HG03354 (cell line): ENCODE measurements at regions not wholly inside any gene's neighbourhood (a gene's known extent, or its start where the extent isn't known, plus 50 kb on each side); places are given as distances from the start of the nearest gene placed in this dataset.
"Not testable (repeated sequence)": the region's sequence is repeated elsewhere in the genome, so short reads cannot be mapped to it uniquely, and the experiment has no call there.

ENCODE experiments used
- ATAC-seq: cut with Tn5 transposase; IDR thresholded peaks from one replicate; pipeline ENCODE4 v1.9.1; 2021; ENCODE audit warnings: mild to moderate bottlenecking; ENCODE audit not compliant: unreplicated experiment, poor library complexity, severe bottlenecking

DNA sequence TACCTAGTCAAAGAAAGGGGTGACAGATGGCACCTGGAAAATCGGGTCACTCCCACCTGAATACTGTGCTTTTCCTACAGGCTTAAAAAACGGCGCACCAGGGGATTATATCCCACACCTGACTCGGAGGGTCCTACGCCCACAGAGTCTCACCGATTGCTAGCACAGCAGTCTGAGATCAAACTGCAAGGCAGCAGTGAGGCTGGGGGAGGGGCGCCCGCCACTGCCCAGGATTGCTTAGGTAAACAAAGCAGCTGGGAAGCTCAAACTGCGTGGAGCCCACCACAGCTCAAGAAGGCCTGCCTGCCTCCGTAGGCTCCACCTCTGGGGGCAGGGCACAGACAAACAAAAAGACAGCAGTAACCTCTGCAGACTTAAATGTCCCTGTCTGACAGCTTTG, 242.7 kb downstream of the FZD1 start:
- not testable (repeated sequence) for ATAC-seq

DNA sequence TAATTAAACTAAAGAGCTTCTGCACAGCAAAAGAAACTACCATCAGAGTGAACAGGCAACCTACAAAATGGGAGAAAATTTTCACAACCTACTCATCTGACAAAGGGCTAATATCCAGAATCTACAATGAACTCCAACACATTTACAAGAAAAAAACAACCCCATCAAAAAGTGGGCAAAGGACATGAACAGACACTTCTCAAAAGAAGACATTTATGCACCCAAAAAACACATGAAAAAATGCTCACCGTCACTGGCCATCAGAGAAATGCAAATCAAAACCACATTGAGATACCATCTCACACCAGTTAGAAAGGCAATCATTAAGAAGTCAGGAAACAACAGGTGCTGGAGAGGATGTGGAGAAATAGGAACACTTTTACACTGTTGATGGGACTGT, 247.6 kb downstream of the FZD1 start:
- ATAC-seq, result not testable (repeated sequence)

DNA sequence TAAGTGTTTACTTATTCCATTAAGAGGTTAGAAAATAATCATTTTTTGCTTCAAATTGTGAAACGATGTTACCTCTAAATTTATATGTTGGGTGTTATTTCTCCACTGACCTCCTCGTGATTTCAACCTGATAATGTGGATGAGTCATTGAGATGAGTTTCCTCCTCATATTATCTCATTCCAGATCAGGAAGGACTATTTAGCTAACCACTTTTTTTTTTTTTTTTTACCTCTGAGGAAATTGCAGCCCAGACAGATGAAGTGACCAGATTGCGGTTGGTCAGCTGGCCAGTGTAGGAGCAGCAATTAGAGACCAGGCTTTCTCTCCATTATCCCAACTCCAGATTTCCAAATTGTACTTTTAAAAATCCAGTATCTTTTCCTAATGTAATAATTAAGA, 248.7 kb downstream of the FZD1 start:
- no peak for ATAC-seq

- no peak for ATAC-seq
Observed at GRCh38 chr7:91514591-91514990, 250.4 kb downstream of the FZD1 start.

GRCh38 chr7:91515961-91516360, 251.7 kb downstream of the FZD1 start:
- no peak for ATAC-seq

GRCh38 chr7:91517201-91517785, 253.1 kb downstream of the FZD1 start:
- no peak for ATAC-seq

DNA sequence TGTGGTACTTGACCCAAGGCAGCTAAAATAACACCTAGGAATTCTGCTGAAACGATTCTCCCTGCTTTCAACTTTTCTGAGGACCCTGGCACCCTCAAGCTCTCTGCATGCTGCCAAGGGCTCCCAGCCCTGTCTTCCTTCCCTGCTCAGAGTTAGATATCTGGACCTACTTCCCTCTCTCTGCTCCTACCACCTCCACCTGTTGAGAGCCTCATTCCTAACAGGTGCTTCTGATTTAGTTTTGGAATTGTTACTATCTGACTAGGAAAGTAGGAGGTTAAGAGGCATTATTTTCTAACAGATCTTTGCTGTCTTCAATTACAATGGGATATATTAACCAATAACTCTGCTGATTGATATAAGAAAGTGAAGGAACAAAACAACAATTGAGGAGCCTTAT, 253.8 kb downstream of the FZD1 start:
- no peak for ATAC-seq

DNA sequence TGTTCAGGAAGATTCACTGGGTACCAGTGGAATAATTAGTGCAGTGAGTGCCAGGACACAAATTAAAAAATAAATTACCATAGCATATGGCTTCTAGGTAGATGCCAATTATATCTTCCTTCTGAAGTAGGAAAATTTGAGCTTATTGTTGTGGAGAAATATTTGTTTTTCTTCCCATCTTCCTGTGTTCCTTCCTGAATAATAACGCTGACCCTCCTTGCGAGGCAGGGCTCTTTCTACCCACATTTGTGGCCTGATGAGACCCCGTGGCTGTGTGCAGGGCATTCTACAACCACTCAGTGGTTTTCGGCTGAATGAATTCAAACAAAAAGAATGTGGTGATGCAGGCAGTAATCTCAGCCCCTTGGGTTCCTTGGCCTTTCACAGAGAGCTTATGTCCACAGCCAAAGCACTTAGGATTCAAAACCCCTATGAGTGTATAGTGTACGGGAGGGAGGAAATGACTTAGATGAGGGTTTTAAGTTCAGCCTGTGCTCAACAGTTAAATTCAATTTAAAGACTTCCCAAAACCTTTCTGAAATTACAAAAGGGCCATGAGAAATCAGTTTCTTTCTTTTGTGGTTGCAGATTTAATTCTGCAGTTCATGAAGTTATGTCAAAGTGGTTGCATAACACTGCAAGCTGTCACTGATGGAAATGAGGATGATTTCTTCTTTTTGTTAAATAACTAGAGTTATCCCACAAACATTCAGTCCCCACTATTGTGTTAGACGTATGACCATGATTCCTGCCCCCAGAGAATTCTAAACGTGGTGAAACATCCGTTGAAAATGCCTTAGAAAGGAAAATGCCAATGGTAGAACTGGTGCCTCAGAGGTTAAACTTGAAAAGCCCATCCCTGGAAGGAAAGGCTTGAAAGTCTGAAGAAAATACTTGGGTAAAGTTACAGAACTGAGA, 255.3 kb downstream of the FZD1 start:
- ATAC-seq, result no peak

DNA sequence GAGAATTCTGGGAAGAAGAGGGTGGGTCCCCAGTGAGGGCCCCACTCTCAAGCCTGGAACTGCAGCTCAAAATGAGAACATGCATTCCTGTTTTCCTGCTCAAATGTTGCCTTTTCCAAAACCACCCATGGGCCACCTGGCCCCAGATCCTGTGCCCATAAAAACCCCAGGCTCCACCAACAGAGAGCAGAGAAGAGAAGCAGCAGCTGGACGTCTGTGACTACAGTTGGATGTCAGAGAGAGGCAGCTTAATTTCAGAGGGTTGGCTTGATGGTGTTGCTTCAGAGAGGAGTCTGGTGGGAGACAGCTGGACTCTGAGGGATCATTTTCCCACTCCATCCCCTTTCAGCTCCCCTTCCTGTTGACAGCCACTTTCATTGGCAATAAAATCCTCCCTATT, 256.4 kb downstream of the FZD1 start:
- no peak for ATAC-seq

GRCh38 chr7:91526404-91526803, 262.2 kb downstream of the FZD1 start:
- ATAC-seq, result no peak

- no peak for ATAC-seq
Observed at GRCh38 chr7:91527460-91527859, 263.2 kb downstream of the FZD1 start.

DNA sequence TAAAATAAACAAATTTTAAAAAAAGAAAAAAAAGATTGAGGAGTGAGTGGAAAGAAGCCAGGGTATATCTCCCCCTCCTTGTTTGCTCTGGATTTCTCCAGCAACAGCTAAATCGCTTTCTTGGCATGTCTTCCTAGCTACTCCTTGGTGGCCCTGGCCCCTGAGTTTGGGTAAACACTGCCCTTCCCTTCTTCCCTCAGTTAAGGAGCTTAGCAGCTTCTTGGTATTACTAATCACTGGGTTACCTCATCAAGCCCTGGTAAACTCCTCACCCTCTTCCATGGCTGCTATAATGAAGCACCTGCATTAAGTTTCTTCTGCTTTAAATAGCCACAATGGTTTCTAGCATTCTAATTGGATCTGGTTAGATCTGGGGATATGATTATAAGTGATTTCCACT, 269.8 kb downstream of the FZD1 start:
- no peak for ATAC-seq

GRCh38 chr7:91537260-91538152, 273.3 kb downstream of the FZD1 start:
- no peak for ATAC-seq

DNA sequence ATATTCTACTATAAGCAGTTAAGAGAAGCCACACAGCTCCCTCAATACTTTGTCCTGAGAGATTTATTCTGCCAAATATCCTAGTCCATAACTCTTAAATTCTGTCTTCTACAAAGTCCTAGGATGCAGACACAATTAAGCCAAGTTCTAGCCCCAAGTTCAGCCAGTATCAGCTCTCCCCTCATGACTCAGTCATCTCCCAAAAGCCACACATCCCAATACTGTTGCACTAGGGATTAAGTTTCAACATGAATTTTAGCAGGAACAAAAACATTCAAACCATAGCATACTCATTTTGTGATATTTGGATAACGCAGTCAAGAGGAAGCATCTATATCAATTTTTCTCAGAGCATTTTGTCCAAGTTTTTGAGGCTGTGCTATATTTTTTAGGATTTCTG, 277.4 kb downstream of the FZD1 start:
- ATAC-seq, result no peak

- no peak for ATAC-seq
Observed at GRCh38 chr7:91543646-91544045, 279.4 kb downstream of the FZD1 start.

- no peak for ATAC-seq
Observed at GRCh38 chr7:91549878-91550277, 285.6 kb downstream of the FZD1 start.

- no peak for ATAC-seq
Observed at GRCh38 chr7:91550931-91551330, 286.7 kb downstream of the FZD1 start.

DNA sequence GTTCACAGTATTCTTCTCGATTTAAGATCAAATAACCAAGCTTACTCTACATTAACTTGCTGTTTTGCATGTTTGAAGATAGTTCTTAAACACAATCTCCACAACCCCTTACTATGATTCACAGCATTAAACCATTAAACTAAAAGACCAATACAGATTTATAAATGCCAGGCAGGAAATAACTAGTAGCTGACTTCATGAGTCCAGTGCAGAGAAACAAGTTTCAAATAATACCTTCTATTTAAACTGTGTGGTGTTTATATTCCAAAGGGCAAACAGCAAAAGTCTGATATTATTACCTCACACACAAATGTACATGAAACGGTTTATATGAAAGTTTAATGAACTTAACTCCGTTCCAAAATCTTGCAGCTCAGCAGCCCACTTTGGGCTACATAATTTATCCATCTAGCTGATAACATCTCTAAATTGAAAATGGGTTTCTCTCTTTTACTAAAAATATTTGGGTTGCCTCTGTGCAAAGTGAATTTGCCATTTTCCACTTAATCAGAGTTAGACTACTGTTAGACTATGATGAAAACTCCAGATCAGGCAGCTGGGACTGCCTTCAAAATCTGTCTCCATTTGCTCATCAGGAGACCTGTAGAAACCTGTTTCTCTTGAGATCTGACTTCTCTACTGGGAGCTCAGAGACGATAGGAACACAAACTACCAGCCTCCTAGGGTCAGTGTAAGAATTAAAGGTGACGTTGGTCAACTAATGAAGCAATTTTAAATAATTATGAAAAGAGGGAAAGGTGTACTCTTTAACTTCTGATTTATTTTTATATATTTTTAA, 287.3 kb downstream of the FZD1 start:
- ATAC-seq, result no peak

- ATAC-seq, result no peak
Observed at GRCh38 chr7:91553410-91553895, 289.2 kb downstream of the FZD1 start.
